ENCODE measurements at regions not wholly inside any gene's neighbourhood (a gene's known extent, or its start where the extent isn't known, plus 50 kb on each side); places are given as distances from the start of the nearest gene placed in this dataset.

- DNase-seq: no peak
Measured at GRCh38 chr2:21254170-21254965, 130.6 kb downstream of the TDRD15 start.

- DNase-seq: no peak
Measured at GRCh38 chr2:21256006-21256405, 132.2 kb downstream of the TDRD15 start.

DNA sequence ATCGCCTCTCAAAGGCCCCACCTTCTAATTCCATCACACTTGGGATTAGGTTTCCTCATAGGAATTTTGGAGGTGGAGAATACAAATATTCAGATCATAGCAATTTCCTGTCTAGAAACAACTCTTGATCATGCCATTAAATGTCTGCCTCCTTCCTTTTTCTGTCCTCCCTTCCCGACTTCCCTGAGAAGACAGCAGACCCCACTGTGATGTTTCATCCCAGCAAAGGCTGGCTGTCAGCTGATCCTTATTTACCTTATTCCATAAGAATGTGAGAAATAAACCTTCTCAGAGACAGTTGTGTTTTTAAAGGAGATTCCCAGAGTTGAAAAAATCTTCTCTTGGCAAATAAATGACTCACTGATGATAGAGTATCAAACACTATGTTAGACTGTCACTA lies 133.9 kb downstream of the TDRD15 start:
- DNase-seq: no peak

- no peak for DNase-seq
Measured at GRCh38 chr2:21258082-21258481, 134.3 kb downstream of the TDRD15 start.

DNA sequence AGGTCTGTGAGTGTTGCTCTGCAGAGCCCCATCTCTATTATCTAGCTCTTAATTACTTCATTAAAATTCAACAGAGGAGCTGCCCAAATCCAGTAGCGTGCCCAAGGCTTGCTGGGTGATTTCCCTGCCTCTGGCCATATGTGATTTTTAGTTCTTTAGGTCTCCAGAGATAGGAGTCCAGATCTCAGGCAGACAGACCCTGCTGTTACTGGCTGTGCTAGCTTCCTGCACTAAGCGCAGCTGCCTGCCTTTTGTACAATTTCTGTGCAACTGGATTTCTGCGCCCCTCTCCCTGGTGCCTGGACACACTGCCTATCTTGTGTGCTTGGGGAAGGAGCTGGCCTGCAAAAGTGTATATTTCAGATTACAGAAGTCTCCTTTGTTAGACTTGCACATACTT lies 136.5 kb downstream of the TDRD15 start:
- DNase-seq: no peak

DNA sequence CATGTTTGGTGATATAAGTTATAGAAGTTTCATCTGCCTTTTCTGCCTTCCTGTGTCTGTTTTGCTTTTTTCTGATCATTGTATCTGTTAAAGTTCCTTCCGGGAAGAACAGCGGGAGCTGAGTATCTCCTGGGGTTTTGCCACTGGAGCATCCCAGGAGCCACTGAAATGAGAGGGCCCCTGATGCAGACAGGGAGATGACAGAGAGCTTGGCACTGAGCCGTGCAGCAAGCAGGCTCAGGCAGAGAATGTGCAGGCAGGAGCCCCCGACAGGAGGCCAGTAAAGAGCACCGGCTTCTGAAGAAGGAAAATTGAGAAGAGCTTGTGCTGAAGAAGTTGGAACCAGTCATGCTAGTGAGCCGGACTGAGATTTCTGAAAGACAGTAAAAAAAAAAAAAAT lies 137.8 kb downstream of the TDRD15 start:
- no peak for DNase-seq

- DNase-seq: no peak
Measured at GRCh38 chr2:21262426-21262940, 138.7 kb downstream of the TDRD15 start.

DNA sequence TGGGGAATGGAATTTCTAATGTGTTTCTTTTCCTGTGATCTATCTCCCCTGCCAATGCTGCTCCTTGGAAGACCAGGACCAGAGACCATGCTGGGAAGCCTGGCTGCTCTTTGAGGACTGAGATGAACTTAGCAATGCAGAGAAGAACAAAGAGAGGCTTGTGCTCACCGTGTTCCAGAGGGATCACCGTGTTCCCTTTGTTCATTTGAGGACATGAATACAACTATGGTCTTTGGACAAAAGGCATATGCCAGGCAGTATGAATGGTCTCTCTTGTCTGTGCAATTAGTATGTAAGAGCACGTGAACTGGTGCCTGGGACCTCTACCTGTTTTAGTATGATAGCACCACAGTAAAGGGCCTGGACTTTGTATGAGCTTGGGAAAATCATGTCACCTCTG lies 139.9 kb downstream of the TDRD15 start:
- no peak for DNase-seq

DNA sequence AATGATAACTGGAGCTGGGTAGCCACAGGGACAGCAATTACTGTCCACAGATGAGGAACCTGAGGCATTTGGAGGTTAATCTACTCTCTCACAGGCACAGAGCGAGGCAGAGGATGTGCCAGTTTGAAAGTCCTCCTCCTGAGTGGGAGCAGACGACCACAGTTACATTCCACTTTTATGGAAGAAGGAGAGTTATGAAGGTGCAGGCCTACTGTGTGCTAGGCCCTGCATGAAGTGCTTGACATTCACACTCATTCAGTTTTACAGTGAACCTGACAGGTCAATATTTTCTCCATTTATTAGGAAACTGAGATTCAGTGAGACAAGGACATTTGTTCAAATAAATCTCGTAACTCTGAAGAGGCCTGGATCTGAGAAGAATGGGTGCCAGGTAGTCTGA lies 142.0 kb downstream of the TDRD15 start:
- DNase-seq: no peak

DNA sequence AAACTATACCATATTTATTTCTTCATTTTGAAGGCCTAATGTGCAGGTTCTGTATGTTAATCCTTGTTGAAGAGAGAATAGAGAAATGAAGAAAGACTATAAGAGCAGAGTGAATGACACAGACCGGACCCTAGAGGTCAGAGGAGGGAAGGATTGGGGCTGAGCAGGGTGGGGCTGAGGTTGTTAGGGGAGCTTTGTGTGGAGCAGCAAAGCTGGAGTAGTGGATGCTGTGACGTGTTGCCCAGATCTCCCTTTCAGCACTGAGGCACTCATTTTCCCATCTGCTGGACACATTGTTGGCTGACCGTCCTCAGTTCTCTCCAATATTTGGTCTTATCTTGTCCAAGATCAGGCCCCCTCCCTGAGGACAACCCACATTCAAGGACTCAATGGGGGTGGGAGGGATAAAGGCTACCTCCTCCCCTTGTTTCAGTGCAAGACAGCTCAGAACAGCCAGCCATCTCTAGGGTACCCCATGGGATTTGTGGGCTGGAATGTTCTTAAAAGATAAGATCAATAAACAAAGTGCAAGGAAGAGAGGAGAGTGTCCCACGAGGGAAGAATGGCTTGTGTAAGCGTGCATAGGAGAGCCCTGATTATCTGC lies 143.6 kb downstream of the TDRD15 start:
- no peak for DNase-seq

DNA sequence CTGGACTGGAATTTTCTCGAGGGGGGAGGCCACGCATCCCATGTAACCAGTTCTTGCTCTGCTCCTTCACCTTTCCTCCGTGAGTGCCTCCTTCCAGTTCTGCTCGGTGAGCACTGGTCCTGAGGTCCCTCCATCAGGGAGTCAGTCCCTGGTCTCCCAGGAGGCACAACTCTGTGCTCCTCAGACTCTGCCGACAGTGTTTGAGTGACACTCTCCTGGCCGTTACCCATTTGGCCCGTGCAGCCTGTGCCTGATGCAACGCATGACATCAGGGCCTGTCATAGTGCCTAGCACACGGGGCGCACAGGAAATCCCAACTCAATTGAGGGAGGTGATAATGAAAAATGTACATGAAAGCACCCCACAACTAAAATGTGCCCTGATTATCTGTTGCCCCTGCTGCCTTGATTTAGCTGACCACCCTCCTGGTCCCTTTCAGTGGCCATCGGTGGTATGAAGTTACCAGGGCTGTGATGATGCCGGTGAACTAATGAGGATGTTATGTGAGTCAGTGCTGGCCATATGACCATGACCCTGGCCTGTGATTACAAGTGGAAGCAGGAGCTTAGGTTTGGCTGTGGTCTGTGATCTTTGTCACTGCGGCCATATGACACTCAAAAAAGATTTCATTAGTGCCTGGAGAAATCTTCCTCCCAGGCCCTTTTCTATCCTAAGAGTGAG lies 144.6 kb downstream of the TDRD15 start:
- no peak for DNase-seq

- no peak for DNase-seq
Measured at GRCh38 chr2:21268878-21269224, 145.1 kb downstream of the TDRD15 start.

- DNase-seq: no peak
Measured at GRCh38 chr2:21269382-21269781, 145.6 kb downstream of the TDRD15 start.

DNA sequence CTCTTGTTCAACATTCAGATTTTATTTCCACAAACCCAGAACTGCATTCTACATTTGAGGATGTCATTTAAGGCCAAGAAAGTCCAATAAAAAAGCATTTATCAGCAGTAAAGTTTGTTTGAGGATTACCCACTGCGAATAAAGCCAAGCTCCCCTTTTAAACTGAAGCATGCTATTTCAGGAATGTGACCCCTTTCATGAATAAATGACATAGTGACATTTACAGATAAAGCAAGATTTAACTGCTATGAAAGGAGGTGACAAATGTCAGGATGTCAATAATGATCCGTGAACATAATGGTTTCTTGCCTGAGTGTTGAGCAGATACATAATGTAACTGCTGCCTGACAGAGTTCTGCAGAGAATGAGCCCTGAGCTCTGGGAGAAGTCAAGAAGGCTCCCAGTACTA lies 146.3 kb downstream of the TDRD15 start:
- no peak for DNase-seq

- DNase-seq: no peak
Measured at GRCh38 chr2:21270708-21271122, 146.9 kb downstream of the TDRD15 start.

GRCh38 chr2:21276163-21276562 lies 152.4 kb downstream of the TDRD15 start:
- no peak for DNase-seq

GRCh38 chr2:21277068-21278056 lies 153.6 kb downstream of the TDRD15 start:
- no peak for DNase-seq

DNA sequence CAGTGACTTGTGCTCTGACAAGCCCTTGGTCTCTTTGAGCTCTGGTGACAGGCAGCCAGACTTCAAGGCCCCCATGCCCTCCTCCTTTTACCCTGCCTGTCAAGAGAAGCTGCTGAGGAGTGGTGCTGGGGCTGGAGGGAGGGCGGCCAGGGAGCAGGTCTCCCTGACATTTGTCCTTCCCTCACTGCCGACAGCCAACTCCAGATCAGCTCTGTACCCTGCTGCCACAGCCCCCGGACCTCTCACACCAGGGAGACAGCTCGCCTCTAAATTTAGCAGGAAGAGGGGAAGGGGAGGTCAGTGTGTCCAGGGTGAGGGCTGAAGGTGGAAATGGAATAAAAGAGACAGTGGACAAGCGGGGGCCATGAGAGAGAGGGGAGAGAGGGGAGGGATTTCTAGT lies 155.8 kb downstream of the TDRD15 start:
- no peak for DNase-seq

DNA sequence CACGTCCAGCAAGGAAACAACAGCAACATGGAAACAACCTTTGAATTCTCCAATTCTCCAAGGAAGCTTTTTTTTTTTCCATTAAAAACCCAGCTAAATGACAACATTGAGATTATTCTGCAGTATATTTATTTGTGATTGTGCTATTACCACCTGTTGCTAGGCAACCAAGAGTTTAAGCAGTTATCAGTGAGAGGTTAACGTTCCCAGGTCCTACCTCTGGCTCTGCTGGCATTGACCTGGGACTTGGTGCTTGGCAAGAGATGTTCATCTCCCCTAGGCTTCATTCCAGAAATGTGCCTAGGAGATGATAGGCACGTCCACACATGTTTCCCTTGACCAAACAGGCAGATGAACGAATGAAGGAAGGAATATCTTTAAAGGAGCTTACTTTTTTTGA lies 157.0 kb downstream of the TDRD15 start:
- no peak for DNase-seq

GRCh38 chr2:21281384-21281783 lies 157.6 kb downstream of the TDRD15 start:
- DNase-seq: no peak

GRCh38 chr2:21281791-21282514 lies 158.2 kb downstream of the TDRD15 start:
- DNase-seq: no peak

- no peak for DNase-seq
Measured at GRCh38 chr2:21282515-21282898, 158.7 kb downstream of the TDRD15 start.

Data from activated T-cell treated with anti-CD3 and anti-CD28 coated beads, Interleukin-2, amount 50 U/mL, for 1 hour (primary cell).